Peyer's patch (tissue), 4 donors: ENCODE measurements at regions not wholly inside any gene's neighbourhood (a gene's known extent, or its start where the extent isn't known, plus 50 kb on each side); places are given as distances from the start of the nearest gene placed in this dataset.

Experiments used
- POLR2A ChIP-seq, 2 donors: fragments of 450-650 bp; IDR thresholded peaks; one replicate each; pipeline ENCODE4 v1.5.1; 2017; ENCODE audit warnings: antibody characterized with exemption in 2 of 2, mild to moderate bottlenecking in 2 of 2, moderate library complexity in 2 of 2
- TF ChIP-seq, protein P1 (sequence below), 6 experiments: fragments of 450-650 bp in 4 of 6; fragments of 200-600 bp in 2 of 6; sonication (generic) in 1 of 6; IDR thresholded peaks; one replicate each; pipeline ENCODE4 v1.5.1; 2017 to 2019; ENCODE audit warnings: antibody characterized with exemption in 6 of 6, mild to moderate bottlenecking in 3 of 6, moderate library complexity in 1 of 6

GRCh38 chr9:28289746-28290145 lies 716.5 kb upstream of the C9orf72 start:
- TF ChIP-seq, protein P1, sequence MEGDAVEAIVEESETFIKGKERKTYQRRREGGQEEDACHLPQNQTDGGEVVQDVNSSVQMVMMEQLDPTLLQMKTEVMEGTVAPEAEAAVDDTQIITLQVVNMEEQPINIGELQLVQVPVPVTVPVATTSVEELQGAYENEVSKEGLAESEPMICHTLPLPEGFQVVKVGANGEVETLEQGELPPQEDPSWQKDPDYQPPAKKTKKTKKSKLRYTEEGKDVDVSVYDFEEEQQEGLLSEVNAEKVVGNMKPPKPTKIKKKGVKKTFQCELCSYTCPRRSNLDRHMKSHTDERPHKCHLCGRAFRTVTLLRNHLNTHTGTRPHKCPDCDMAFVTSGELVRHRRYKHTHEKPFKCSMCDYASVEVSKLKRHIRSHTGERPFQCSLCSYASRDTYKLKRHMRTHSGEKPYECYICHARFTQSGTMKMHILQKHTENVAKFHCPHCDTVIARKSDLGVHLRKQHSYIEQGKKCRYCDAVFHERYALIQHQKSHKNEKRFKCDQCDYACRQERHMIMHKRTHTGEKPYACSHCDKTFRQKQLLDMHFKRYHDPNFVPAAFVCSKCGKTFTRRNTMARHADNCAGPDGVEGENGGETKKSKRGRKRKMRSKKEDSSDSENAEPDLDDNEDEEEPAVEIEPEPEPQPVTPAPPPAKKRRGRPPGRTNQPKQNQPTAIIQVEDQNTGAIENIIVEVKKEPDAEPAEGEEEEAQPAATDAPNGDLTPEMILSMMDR (IDR thresholded peaks at IDR 0.05): no peak
- TF ChIP-seq POLR2A (IDR thresholded peaks at IDR 0.05): no peak
